GM12878 (cell line): ENCODE measurements at regions not wholly inside any gene's neighbourhood (a gene's known extent, or its start where the extent isn't known, plus 50 kb on each side); places are given as distances from the start of the nearest gene placed in this dataset.

Experiments
- ATAC-seq: fragments of 200-7000 bp; cut with Tn5 transposase; 3 replicates; pipeline ENCODE4 v1.9.1; 2020; ENCODE audit warnings: mild to moderate bottlenecking, moderate library complexity
- BruUV-seq: library from RNA; stranded (reverse); fragments of 400-500 nt; replicated peaks from 2 replicates; lab custom pipeline; 2021; lab: Mats Ljungman, UMichigan
- CTCF ChIA-PET: fragments of 300-600 bp; sonication (Branson Sonifier 250); formaldehyde crosslinking; extraction: SDS; loops from one replicate; lab custom pipeline; 2021; ENCODE audit warnings: inconsistent platforms; lab: Yijun Ruan, JAX
- POLR2A ChIA-PET: fragments of 350-600 bp; formaldehyde crosslinking; extraction: SDS; loops from one replicate; lab custom pipeline; 2021; ENCODE audit warnings: inconsistent platforms; lab: Charles Lee
- RAD21 ChIA-PET: fragments of 300-600 bp; sonication (Branson Sonifier 250); formaldehyde crosslinking; loops from one replicate; lab custom pipeline; 2023; ENCODE audit warnings: antibody characterized with exemption; ENCODE audit not compliant: unreplicated experiment; lab: Charles Lee
- SMC1A ChIA-PET: fragments of 300-600 bp; sonication (Branson Sonifier 250); formaldehyde crosslinking; loops from one replicate; lab custom pipeline; 2023; ENCODE audit not compliant: unreplicated experiment, uncharacterized antibody; lab: Charles Lee
- DNase-seq: peaks from one replicate; pipeline ENCODE4 v3.0.0-alpha.2; 2011; ENCODE audit warnings: low read depth, low spot score
- FAIRE-seq: peaks from 3 replicates; lab custom pipeline; 2011; peaks lifted over from hg19 to GRCh38; lab: Jason Lieb, UNC
- H2AFZ ChIP-seq: 2 replicates; pipeline ENCODE4 v1.6.0; 2011; ENCODE audit warnings: low read depth, low read length, control low read depth; ENCODE audit not compliant: control insufficient read depth
- H3K27ac ChIP-seq: 2 replicates; pipeline ENCODE4 v1.5.1; 2011; ENCODE audit warnings: control low read depth; ENCODE audit not compliant: control insufficient read depth, insufficient read depth
- H3K27me3 ChIP-seq, 2 experiments: replicated peaks in 1 of 2; 2 replicates each; pipeline versions ENCODE4 v1.6.0 to v1.6.1; 2011; ENCODE audit warnings: low read length in 1 of 2; ENCODE audit not compliant: control insufficient read depth in 2 of 2, insufficient read depth in 2 of 2
- H3K36me3 ChIP-seq, 2 experiments: 2 replicates each; pipeline ENCODE4 v1.5.1; 2011; ENCODE audit warnings: low read length in 1 of 2; ENCODE audit not compliant: control insufficient read depth in 2 of 2, insufficient read depth in 2 of 2
- H3K4me1 ChIP-seq: 2 replicates; pipeline ENCODE4 v1.6.1; 2011; ENCODE audit warnings: mild to moderate bottlenecking, low read length, moderate library complexity, mixed read lengths; ENCODE audit not compliant: control insufficient read depth, insufficient read depth
- H3K4me2 ChIP-seq: 2 replicates; pipeline ENCODE4 v1.6.0; 2011; ENCODE audit warnings: control low read depth; ENCODE audit not compliant: control insufficient read depth, insufficient read depth
- H3K4me3 ChIP-seq: fragments of 200-600 bp; sonication (generic); 2 replicates; pipeline ENCODE4 v1.5.1; 2016
- H3K79me2 ChIP-seq: 2 replicates; pipeline ENCODE4 v1.6.0; 2011; ENCODE audit warnings: low read length; ENCODE audit not compliant: control insufficient read depth, insufficient read depth
- H3K9ac ChIP-seq: 2 replicates; pipeline ENCODE4 v1.8.0; 2011; ENCODE audit warnings: low read length, control low read depth, mixed read lengths; ENCODE audit not compliant: control insufficient read depth, insufficient read depth
- H3K9me3 ChIP-seq: replicated peaks from 3 replicates; pipeline ENCODE4 v1.5.1; 2011; ENCODE audit warnings: mild to moderate bottlenecking, low read length; ENCODE audit not compliant: control insufficient read depth, insufficient read depth
- H4K20me1 ChIP-seq: 2 replicates; pipeline ENCODE4 v1.6.0; 2011; ENCODE audit not compliant: control insufficient read depth, insufficient read depth
- CBX5 ChIP-seq: sonication (generic); IDR thresholded peaks from 2 replicates; pipeline ENCODE4 v1.6.1; 2016; ENCODE audit warnings: low read depth, moderate library complexity, mild to moderate bottlenecking, inconsistent platforms
- CHD2 ChIP-seq: IDR thresholded peaks from 2 replicates; pipeline ENCODE4 v1.6.1; 2011; ENCODE audit warnings: low read depth, low read length, improper control_type of control experiment, borderline replicate concordance
- FOXK2 ChIP-seq: fragments of 450-650 bp; IDR thresholded peaks from 2 replicates; pipeline ENCODE4 v1.6.1; 2017; ENCODE audit warnings: mild to moderate bottlenecking, moderate library complexity
- JUNB ChIP-seq: IDR thresholded peaks from 2 replicates; pipeline ENCODE4 v1.6.1; 2016; ENCODE audit warnings: antibody characterized with exemption, mild to moderate bottlenecking
- WGBS: methylation state at CpG from one replicate; pipeline ENCODE4 v1.1.6; 2016; ENCODE audit warnings: low lambda C conversion rate; ENCODE audit not compliant: insufficient replicate concordance, insufficient coverage; ENCODE audit errors: missing lambda C conversion rate; 5-methylcytosine and 5-hydroxymethylcytosine counted together
- in situ Hi-C: fragments of 300-500 bp; cut with MboI; formaldehyde crosslinking; loops from 9 replicates; pipeline ENCODE4 v1.14.3; 2018; ENCODE audit warnings: mixed read lengths
- intact Hi-C: fragments of 100-400 bp; cut with micrococcal nuclease; formaldehyde crosslinking; loops from one replicate; pipeline ENCODE4 v1.14.2; 2022; ENCODE audit not compliant: unreplicated experiment
- TF ChIP-seq, protein P1 (sequence below): IDR thresholded peaks from 2 replicates; pipeline ENCODE4 v1.6.1; 2012; ENCODE audit warnings: low read depth, low read length, improper control_type of control experiment

DNA sequence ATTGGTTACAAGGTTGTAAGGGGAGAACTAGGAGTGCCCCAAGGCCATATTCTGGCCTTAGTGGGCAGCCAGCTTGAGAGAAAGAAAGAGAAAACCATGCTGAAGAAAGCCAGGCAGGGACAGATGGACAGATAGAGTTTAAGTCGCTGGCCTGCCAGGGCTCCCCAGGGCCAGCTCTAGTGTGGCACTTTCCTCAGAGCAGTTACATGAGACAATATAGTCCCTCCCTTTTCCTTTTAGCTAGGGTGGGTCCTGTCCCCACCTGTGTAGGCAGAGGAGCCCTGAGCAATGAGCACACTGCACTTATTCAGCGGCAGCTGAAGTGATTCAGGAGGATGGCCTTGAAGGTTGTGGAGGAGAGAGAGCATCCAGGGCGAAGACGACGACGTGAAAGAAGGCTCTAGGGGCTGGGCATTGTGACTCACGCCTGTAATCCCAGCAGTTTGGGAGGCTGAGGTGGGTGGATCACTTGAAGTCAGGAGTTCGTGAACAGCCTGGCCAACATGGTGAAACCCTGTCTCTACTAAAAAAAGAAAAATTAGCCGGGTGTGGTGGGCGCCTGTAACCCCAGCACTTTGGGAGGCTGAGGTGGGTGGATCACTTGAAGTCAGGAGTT lies 152.0 kb upstream of the SLC1A4 start:
- Histone ChIP-seq H3K4me3 (no peak overlapping the region), H3K36me3 (no peaks in the 10 kb centered on the region), H4K20me1 (no peaks in the 10 kb centered on the region), H3K27me3 (no peaks in the 10 kb centered on the region), H3K9ac (no peak overlapping the region), H3K79me2 (no peaks in the 10 kb centered on the region), H3K9me3 (no peaks in the 10 kb centered on the region), H3K27ac (no peak overlapping the region), H3K4me1 (peaks cover 22% of the 10 kb centered on the region), H3K4me2 (no peak overlapping the region), H2AFZ (no peak overlapping the region)
- no peak for TF ChIP-seq CBX5
- TF ChIP-seq, protein P1, sequence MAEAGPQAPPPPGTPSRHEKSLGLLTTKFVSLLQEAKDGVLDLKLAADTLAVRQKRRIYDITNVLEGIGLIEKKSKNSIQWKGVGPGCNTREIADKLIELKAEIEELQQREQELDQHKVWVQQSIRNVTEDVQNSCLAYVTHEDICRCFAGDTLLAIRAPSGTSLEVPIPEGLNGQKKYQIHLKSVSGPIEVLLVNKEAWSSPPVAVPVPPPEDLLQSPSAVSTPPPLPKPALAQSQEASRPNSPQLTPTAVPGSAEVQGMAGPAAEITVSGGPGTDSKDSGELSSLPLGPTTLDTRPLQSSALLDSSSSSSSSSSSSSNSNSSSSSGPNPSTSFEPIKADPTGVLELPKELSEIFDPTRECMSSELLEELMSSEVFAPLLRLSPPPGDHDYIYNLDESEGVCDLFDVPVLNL = no peak
- no peak for TF ChIP-seq JUNB
- no peak for TF ChIP-seq FOXK2
- TF ChIP-seq CHD2 = no peak
- ChIA-PET SMC1A (interaction anchor here (0.5 to 1.1 kb wide), 2 partner anchors 22 to 136 kb away, joined by 3 read pairs; no protein-coding TSS in a partner anchor), CTCF (no interaction called here), RAD21 (interaction anchor here (1.1 to 1.2 kb wide), 2 partner anchors 11 to 25 kb away, joined by 3 read pairs; no protein-coding TSS in a partner anchor), POLR2A (no interaction called here)
- in situ Hi-C loops = loop anchor here (10.0 kb wide), 1 partner anchor 192 kb away; no protein-coding TSS in a partner anchor
- ATAC-seq (no peak), FAIRE-seq (no peak), DNase-seq (no peak)
- no TSS peak for BruUV-seq
- intact Hi-C loops = no loop called here
- 86% methylated on average over 10 of the region's 10 CpGs for WGBS
